ENCODE measurements at regions not wholly inside any gene's neighbourhood (a gene's known extent, or its start where the extent isn't known, plus 50 kb on each side); places are given as distances from the start of the nearest gene placed in this dataset.

DNA sequence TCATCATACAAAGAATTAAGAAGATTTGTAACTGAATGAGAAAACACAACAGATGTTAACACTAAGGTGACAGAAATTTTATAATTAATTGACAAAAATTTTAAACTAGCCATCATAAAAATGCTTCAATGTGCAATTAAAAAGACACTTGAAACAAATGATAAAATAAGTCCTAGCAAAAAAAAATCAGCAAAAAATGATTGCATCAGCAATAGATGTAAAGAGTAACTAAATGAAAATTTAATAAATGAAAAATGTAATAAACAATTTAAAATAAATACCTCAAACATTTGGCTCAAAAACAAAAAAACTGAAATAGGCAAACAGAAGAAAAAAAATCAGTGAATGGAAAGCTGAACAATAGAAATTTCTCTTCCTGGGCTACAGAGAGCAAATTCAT is 380.7 kb upstream of the GALNTL6 start:
- TF ChIP-seq, protein P1, sequence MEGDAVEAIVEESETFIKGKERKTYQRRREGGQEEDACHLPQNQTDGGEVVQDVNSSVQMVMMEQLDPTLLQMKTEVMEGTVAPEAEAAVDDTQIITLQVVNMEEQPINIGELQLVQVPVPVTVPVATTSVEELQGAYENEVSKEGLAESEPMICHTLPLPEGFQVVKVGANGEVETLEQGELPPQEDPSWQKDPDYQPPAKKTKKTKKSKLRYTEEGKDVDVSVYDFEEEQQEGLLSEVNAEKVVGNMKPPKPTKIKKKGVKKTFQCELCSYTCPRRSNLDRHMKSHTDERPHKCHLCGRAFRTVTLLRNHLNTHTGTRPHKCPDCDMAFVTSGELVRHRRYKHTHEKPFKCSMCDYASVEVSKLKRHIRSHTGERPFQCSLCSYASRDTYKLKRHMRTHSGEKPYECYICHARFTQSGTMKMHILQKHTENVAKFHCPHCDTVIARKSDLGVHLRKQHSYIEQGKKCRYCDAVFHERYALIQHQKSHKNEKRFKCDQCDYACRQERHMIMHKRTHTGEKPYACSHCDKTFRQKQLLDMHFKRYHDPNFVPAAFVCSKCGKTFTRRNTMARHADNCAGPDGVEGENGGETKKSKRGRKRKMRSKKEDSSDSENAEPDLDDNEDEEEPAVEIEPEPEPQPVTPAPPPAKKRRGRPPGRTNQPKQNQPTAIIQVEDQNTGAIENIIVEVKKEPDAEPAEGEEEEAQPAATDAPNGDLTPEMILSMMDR (IDR thresholded peaks at IDR 0.05) = no peak
- TF ChIP-seq POLR2A (IDR thresholded peaks at IDR 0.05) = no peak
- TF ChIP-seq POLR2AphosphoS5 (IDR thresholded peaks at IDR 0.05) = no peak

Data from breast epithelium (tissue), 3 donors.